ENCODE measurements at regions not wholly inside any gene's neighbourhood (a gene's known extent, or its start where the extent isn't known, plus 50 kb on each side); places are given as distances from the start of the nearest gene placed in this dataset.
"Not testable (repeated sequence)": the region's sequence is repeated elsewhere in the genome, so short reads cannot be mapped to it uniquely, and the experiment has no call there.

GRCh38 chr17:14545156-14545906 lies 244.4 kb downstream of the HS3ST3B1 start:
- peaks cover 0 to 2% of the 10 kb centered on the region in 2 donors for H3K9me3 ChIP-seq (ENCODE audit: control insufficient read depth in 2 of 2, low read length in 2 of 2)
- H3K36me3 ChIP-seq (ENCODE audit: control insufficient read depth in 2 of 2, insufficient read depth in 2 of 2, low read length in 2 of 2): no peaks in the 10 kb centered on the region
- no peak overlapping the region for H3K27ac ChIP-seq (ENCODE audit: low read depth in 2 of 2, low read length in 2 of 2)
- no peak overlapping the region for H3K9ac ChIP-seq (ENCODE audit: low read depth in 1 of 2, low read length in 2 of 2)
- no peaks in the 10 kb centered on the region for H3K27me3 ChIP-seq (ENCODE audit: control insufficient read depth in 2 of 2, insufficient read depth in 2 of 2, low read length in 2 of 2)
- H3K4me1 ChIP-seq (ENCODE audit: control insufficient read depth in 2 of 2, insufficient read depth in 2 of 2, low read length in 2 of 2): no peaks in the 10 kb centered on the region
- no peak overlapping the region for H3K4me3 ChIP-seq (ENCODE audit: low read length in 2 of 2)

GRCh38 chr17:14541714-14542113 lies 240.8 kb downstream of the HS3ST3B1 start:
- Histone ChIP-seq H3K4me3 (ENCODE audit: low read length in 2 of 2) (no peak overlapping the region), H3K4me1 (ENCODE audit: control insufficient read depth in 2 of 2, insufficient read depth in 2 of 2, low read length in 2 of 2) (no peaks in the 10 kb centered on the region), H3K36me3 (ENCODE audit: control insufficient read depth in 2 of 2, insufficient read depth in 2 of 2, low read length in 2 of 2) (no peaks in the 10 kb centered on the region), H3K27me3 (ENCODE audit: control insufficient read depth in 2 of 2, insufficient read depth in 2 of 2, low read length in 2 of 2) (no peaks in the 10 kb centered on the region), H3K9me3 (ENCODE audit: control insufficient read depth in 2 of 2, low read length in 2 of 2) (peaks cover 0 to 2% of the 10 kb centered on the region in 2 donors), H3K27ac (ENCODE audit: low read depth in 2 of 2, low read length in 2 of 2) (no peak overlapping the region), H3K9ac (ENCODE audit: low read depth in 1 of 2, low read length in 2 of 2) (no peak overlapping the region)

GRCh38 chr17:14539801-14540200 lies 238.9 kb downstream of the HS3ST3B1 start:
- Histone ChIP-seq H3K4me3 (ENCODE audit: low read length in 2 of 2) (no peak overlapping the region), H3K4me1 (ENCODE audit: control insufficient read depth in 2 of 2, insufficient read depth in 2 of 2, low read length in 2 of 2) (no peaks in the 10 kb centered on the region), H3K9me3 (ENCODE audit: control insufficient read depth in 2 of 2, low read length in 2 of 2) (no peaks in the 10 kb centered on the region), H3K27ac (ENCODE audit: low read depth in 2 of 2, low read length in 2 of 2) (no peak overlapping the region), H3K27me3 (ENCODE audit: control insufficient read depth in 2 of 2, insufficient read depth in 2 of 2, low read length in 2 of 2) (no peaks in the 10 kb centered on the region), H3K9ac (ENCODE audit: low read depth in 1 of 2, low read length in 2 of 2) (no peak overlapping the region), H3K36me3 (ENCODE audit: control insufficient read depth in 2 of 2, insufficient read depth in 2 of 2, low read length in 2 of 2) (no peaks in the 10 kb centered on the region)

GRCh38 chr17:14532242-14532641 lies 231.4 kb downstream of the HS3ST3B1 start:
- H3K4me1 ChIP-seq (ENCODE audit: control insufficient read depth in 2 of 2, insufficient read depth in 2 of 2, low read length in 2 of 2); H3K4me3 ChIP-seq (ENCODE audit: low read length in 2 of 2): not testable (repeated sequence)

GRCh38 chr17:14525551-14526455 lies 224.9 kb downstream of the HS3ST3B1 start:
- Histone ChIP-seq H3K4me3 (ENCODE audit: low read length in 2 of 2) (no peak overlapping the region), H3K36me3 (ENCODE audit: control insufficient read depth in 2 of 2, insufficient read depth in 2 of 2, low read length in 2 of 2) (no peaks in the 10 kb centered on the region), H3K27ac (ENCODE audit: low read depth in 2 of 2, low read length in 2 of 2) (no peak overlapping the region), H3K27me3 (ENCODE audit: control insufficient read depth in 2 of 2, insufficient read depth in 2 of 2, low read length in 2 of 2) (no peaks in the 10 kb centered on the region), H3K4me1 (ENCODE audit: control insufficient read depth in 2 of 2, insufficient read depth in 2 of 2, low read length in 2 of 2) (no peaks in the 10 kb centered on the region), H3K9ac (ENCODE audit: low read depth in 1 of 2, low read length in 2 of 2) (no peak overlapping the region), H3K9me3 (ENCODE audit: control insufficient read depth in 2 of 2, low read length in 2 of 2) (no peaks in the 10 kb centered on the region)

More at GRCh38 chr17:14532242-14532641, 231.4 kb downstream of the HS3ST3B1 start:
- not testable (repeated sequence) for H3K27ac ChIP-seq (ENCODE audit: low read depth in 2 of 2, low read length in 2 of 2); H3K9me3 ChIP-seq (ENCODE audit: control insufficient read depth in 2 of 2, low read length in 2 of 2); H3K27me3 ChIP-seq (ENCODE audit: control insufficient read depth in 2 of 2, insufficient read depth in 2 of 2, low read length in 2 of 2); H3K36me3 ChIP-seq (ENCODE audit: control insufficient read depth in 2 of 2, insufficient read depth in 2 of 2, low read length in 2 of 2); H3K9ac ChIP-seq (ENCODE audit: low read depth in 1 of 2, low read length in 2 of 2)

GRCh38 chr17:14522795-14523387 lies 222.0 kb downstream of the HS3ST3B1 start:
- Histone ChIP-seq H3K36me3 (ENCODE audit: control insufficient read depth in 2 of 2, insufficient read depth in 2 of 2, low read length in 2 of 2) (no peaks in the 10 kb centered on the region), H3K4me1 (ENCODE audit: control insufficient read depth in 2 of 2, insufficient read depth in 2 of 2, low read length in 2 of 2) (no peaks in the 10 kb centered on the region), H3K9me3 (ENCODE audit: control insufficient read depth in 2 of 2, low read length in 2 of 2) (no peaks in the 10 kb centered on the region), H3K27ac (ENCODE audit: low read depth in 2 of 2, low read length in 2 of 2) (no peak overlapping the region), H3K4me3 (ENCODE audit: low read length in 2 of 2) (no peak overlapping the region), H3K27me3 (ENCODE audit: control insufficient read depth in 2 of 2, insufficient read depth in 2 of 2, low read length in 2 of 2) (no peaks in the 10 kb centered on the region), H3K9ac (ENCODE audit: low read depth in 1 of 2, low read length in 2 of 2) (no peak overlapping the region)

GRCh38 chr17:14518919-14519318 lies 218.0 kb downstream of the HS3ST3B1 start:
- not testable (repeated sequence) for H3K27ac ChIP-seq (ENCODE audit: low read depth in 2 of 2, low read length in 2 of 2); H3K4me3 ChIP-seq (ENCODE audit: low read length in 2 of 2); H3K9ac ChIP-seq (ENCODE audit: low read depth in 1 of 2, low read length in 2 of 2); H3K9me3 ChIP-seq (ENCODE audit: control insufficient read depth in 2 of 2, low read length in 2 of 2); H3K36me3 ChIP-seq (ENCODE audit: control insufficient read depth in 2 of 2, insufficient read depth in 2 of 2, low read length in 2 of 2); H3K4me1 ChIP-seq (ENCODE audit: control insufficient read depth in 2 of 2, insufficient read depth in 2 of 2, low read length in 2 of 2); H3K27me3 ChIP-seq (ENCODE audit: control insufficient read depth in 2 of 2, insufficient read depth in 2 of 2, low read length in 2 of 2)

GRCh38 chr17:14514973-14515372 lies 214.1 kb downstream of the HS3ST3B1 start:
- Histone ChIP-seq H3K27ac (ENCODE audit: low read depth in 2 of 2, low read length in 2 of 2) (no peak overlapping the region), H3K36me3 (ENCODE audit: control insufficient read depth in 2 of 2, insufficient read depth in 2 of 2, low read length in 2 of 2) (no peaks in the 10 kb centered on the region), H3K9me3 (ENCODE audit: control insufficient read depth in 2 of 2, low read length in 2 of 2) (peaks cover 0 to 5% of the 10 kb centered on the region in 2 donors), H3K4me1 (ENCODE audit: control insufficient read depth in 2 of 2, insufficient read depth in 2 of 2, low read length in 2 of 2) (no peaks in the 10 kb centered on the region), H3K4me3 (ENCODE audit: low read length in 2 of 2) (no peak overlapping the region), H3K9ac (ENCODE audit: low read depth in 1 of 2, low read length in 2 of 2) (no peak overlapping the region), H3K27me3 (ENCODE audit: control insufficient read depth in 2 of 2, insufficient read depth in 2 of 2, low read length in 2 of 2) (no peaks in the 10 kb centered on the region)

- Histone ChIP-seq H3K9ac (ENCODE audit: low read depth in 1 of 2, low read length in 2 of 2) (no peak overlapping the region), H3K4me3 (ENCODE audit: low read length in 2 of 2) (no peak overlapping the region), H3K4me1 (ENCODE audit: control insufficient read depth in 2 of 2, insufficient read depth in 2 of 2, low read length in 2 of 2) (no peaks in the 10 kb centered on the region), H3K36me3 (ENCODE audit: control insufficient read depth in 2 of 2, insufficient read depth in 2 of 2, low read length in 2 of 2) (no peaks in the 10 kb centered on the region), H3K9me3 (ENCODE audit: control insufficient read depth in 2 of 2, low read length in 2 of 2) (peaks cover 0 to 5% of the 10 kb centered on the region in 2 donors), H3K27ac (ENCODE audit: low read depth in 2 of 2, low read length in 2 of 2) (no peak overlapping the region), H3K27me3 (ENCODE audit: control insufficient read depth in 2 of 2, insufficient read depth in 2 of 2, low read length in 2 of 2) (no peaks in the 10 kb centered on the region)
Measured at GRCh38 chr17:14513835-14514234, 213.0 kb downstream of the HS3ST3B1 start.

GRCh38 chr17:14510136-14510535 lies 209.3 kb downstream of the HS3ST3B1 start:
- Histone ChIP-seq H3K27ac (ENCODE audit: low read depth in 2 of 2, low read length in 2 of 2) (no peak overlapping the region), H3K4me3 (ENCODE audit: low read length in 2 of 2) (no peak overlapping the region), H3K9ac (ENCODE audit: low read depth in 1 of 2, low read length in 2 of 2) (no peak overlapping the region), H3K9me3 (ENCODE audit: control insufficient read depth in 2 of 2, low read length in 2 of 2) (no peaks in the 10 kb centered on the region), H3K27me3 (ENCODE audit: control insufficient read depth in 2 of 2, insufficient read depth in 2 of 2, low read length in 2 of 2) (no peaks in the 10 kb centered on the region), H3K4me1 (ENCODE audit: control insufficient read depth in 2 of 2, insufficient read depth in 2 of 2, low read length in 2 of 2) (no peaks in the 10 kb centered on the region), H3K36me3 (ENCODE audit: control insufficient read depth in 2 of 2, insufficient read depth in 2 of 2, low read length in 2 of 2) (no peaks in the 10 kb centered on the region)
